ENCODE measurements at regions not wholly inside any gene's neighbourhood (a gene's known extent, or its start where the extent isn't known, plus 50 kb on each side); places are given as distances from the start of the nearest gene placed in this dataset.

GRCh38 chr14:71228711-71229110 is 321.5 kb downstream of the PCNX1 start:
- H3K27ac ChIP-seq (ENCODE audit: insufficient read depth in 1 of 2, low read depth in 1 of 2, low read length in 2 of 2, poor library complexity in 1 of 2, severe bottlenecking in 2 of 2): no peak overlapping the region
- no peak for DNase-seq
- H3K36me3 ChIP-seq (ENCODE audit: control insufficient read depth in 4 of 4, insufficient read depth in 4 of 4, low read length in 3 of 4): no peaks in the 10 kb centered on the region
- no peak overlapping the region for H3K4me3 ChIP-seq (ENCODE audit: control insufficient read depth in 1 of 7, extremely low read depth in 1 of 7, insufficient read depth in 4 of 7, low read depth in 2 of 7, low read length in 6 of 7)
- no peaks in the 10 kb centered on the region for H3K27me3 ChIP-seq (replicated peaks in 2 of 5; ENCODE audit: control insufficient read depth in 4 of 5, insufficient read depth in 5 of 5, low read length in 4 of 5)
- 74% methylated on average over 2 of the region's 2 CpGs for WGBS (ENCODE audit: insufficient coverage)
- ChIA-PET POLR2A (no interaction called here), CTCF (no interaction called here)
- no peaks in the 10 kb centered on the region for H3K4me1 ChIP-seq (ENCODE audit: control extremely low read depth in 1 of 4, control insufficient read depth in 4 of 4, insufficient read depth in 4 of 4, low read length in 3 of 4)
- H3K9me3 ChIP-seq (ENCODE audit: control extremely low read depth in 1 of 5, control insufficient read depth in 4 of 5, insufficient read depth in 2 of 5, low read depth in 1 of 5, low read length in 4 of 5): no peaks in the 10 kb centered on the region

DNA sequence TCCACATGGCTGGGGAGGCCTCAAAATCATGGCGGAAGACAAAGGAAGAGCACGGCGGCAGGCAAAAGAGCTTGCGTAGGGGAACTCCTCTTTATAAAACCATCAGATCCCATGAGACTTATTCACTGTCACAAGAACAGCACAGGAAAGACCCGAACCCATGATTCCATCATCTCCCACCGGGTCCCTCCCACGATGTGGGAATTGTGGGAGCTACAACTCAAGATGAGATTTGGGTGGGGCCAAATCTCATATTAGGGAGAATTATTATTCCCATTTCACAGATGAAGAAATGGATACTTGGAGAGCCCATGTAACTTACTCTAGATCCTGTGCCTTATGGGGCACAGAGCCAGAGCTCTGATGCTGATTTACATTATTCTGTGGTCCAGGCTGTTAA is 322.6 kb downstream of the PCNX1 start:
- Histone ChIP-seq H3K4me3 (ENCODE audit: control insufficient read depth in 1 of 7, extremely low read depth in 1 of 7, insufficient read depth in 4 of 7, low read depth in 2 of 7, low read length in 6 of 7) (no peak overlapping the region), H3K4me1 (ENCODE audit: control extremely low read depth in 1 of 4, control insufficient read depth in 4 of 4, insufficient read depth in 4 of 4, low read length in 3 of 4) (no peaks in the 10 kb centered on the region), H3K27me3 (replicated peaks in 2 of 5; ENCODE audit: control insufficient read depth in 4 of 5, insufficient read depth in 5 of 5, low read length in 4 of 5) (no peaks in the 10 kb centered on the region), H3K27ac (ENCODE audit: insufficient read depth in 1 of 2, low read depth in 1 of 2, low read length in 2 of 2, poor library complexity in 1 of 2, severe bottlenecking in 2 of 2) (no peak overlapping the region), H3K36me3 (ENCODE audit: control insufficient read depth in 4 of 4, insufficient read depth in 4 of 4, low read length in 3 of 4) (no peaks in the 10 kb centered on the region), H3K9me3 (ENCODE audit: control extremely low read depth in 1 of 5, control insufficient read depth in 4 of 5, insufficient read depth in 2 of 5, low read depth in 1 of 5, low read length in 4 of 5) (no peaks in the 10 kb centered on the region)
- DNase-seq: no peak
- POLR2A ChIA-PET: no interaction called here
- CTCF ChIA-PET: interaction anchor here (1.4 kb wide), 1 partner anchor 14 kb away, joined by 4 read pairs; no protein-coding TSS in a partner anchor
- WGBS (ENCODE audit: insufficient coverage): 90% methylated on average over 3 of the region's 7 CpGs

GRCh38 chr14:71230897-71231296 is 323.6 kb downstream of the PCNX1 start:
- ChIA-PET CTCF (no interaction called here), POLR2A (no interaction called here)
- DNase-seq: no peak
- Histone ChIP-seq H3K27me3 (replicated peaks in 2 of 5; ENCODE audit: control insufficient read depth in 4 of 5, insufficient read depth in 5 of 5, low read length in 4 of 5) (no peaks in the 10 kb centered on the region), H3K27ac (ENCODE audit: insufficient read depth in 1 of 2, low read depth in 1 of 2, low read length in 2 of 2, poor library complexity in 1 of 2, severe bottlenecking in 2 of 2) (no peak overlapping the region), H3K36me3 (ENCODE audit: control insufficient read depth in 4 of 4, insufficient read depth in 4 of 4, low read length in 3 of 4) (no peaks in the 10 kb centered on the region), H3K4me1 (ENCODE audit: control extremely low read depth in 1 of 4, control insufficient read depth in 4 of 4, insufficient read depth in 4 of 4, low read length in 3 of 4) (peaks cover 0 to 2% (median 0%) of the 10 kb centered on the region in 4 experiments), H3K9me3 (ENCODE audit: control extremely low read depth in 1 of 5, control insufficient read depth in 4 of 5, insufficient read depth in 2 of 5, low read depth in 1 of 5, low read length in 4 of 5) (no peaks in the 10 kb centered on the region), H3K4me3 (ENCODE audit: control insufficient read depth in 1 of 7, extremely low read depth in 1 of 7, insufficient read depth in 4 of 7, low read depth in 2 of 7, low read length in 6 of 7) (no peak overlapping the region)
- WGBS (ENCODE audit: insufficient coverage): 98% methylated on average over 9 of the region's 13 CpGs

DNA sequence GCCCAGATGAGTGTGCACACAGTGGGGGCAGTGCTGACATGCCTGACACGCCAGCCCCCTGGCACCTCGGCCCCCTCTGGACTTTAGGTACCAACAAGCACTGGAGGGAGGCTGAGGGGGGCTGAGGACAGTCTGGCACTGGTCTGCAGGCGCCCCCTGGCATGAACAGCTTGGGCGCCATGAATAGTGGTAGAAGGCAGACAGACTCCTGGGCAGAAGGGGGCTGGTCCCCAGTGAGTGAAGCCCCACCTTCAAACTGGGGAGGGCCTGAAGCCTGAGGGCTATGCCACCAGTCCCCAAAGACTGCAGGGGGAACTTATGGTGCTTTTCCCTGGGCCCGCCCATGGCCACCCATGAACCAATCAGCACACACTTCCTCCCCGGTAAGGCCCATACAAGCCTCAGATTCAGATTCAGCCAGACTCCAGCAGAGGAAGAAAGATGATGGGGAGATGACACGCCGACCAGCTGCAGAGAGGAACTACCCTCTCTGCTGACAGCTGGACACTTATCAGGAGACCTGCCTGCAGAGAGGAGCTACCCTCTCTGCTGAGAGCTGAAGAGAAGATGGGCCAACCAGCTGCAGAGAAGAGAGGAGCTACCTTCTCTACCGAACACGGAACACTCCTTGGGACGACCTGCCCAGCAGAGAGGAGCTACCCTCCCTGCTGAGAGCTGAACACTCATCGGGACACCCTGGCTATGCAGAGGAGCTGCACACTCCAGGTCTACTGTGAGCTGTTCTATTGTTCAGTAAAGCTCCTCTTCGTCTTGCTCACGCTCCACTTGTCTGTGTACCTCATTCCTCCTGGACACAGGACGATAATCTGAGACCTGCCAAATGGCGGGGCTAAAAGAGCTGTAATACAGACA is 324.5 kb downstream of the PCNX1 start:
- POLR2A ChIA-PET: no interaction called here

DNA sequence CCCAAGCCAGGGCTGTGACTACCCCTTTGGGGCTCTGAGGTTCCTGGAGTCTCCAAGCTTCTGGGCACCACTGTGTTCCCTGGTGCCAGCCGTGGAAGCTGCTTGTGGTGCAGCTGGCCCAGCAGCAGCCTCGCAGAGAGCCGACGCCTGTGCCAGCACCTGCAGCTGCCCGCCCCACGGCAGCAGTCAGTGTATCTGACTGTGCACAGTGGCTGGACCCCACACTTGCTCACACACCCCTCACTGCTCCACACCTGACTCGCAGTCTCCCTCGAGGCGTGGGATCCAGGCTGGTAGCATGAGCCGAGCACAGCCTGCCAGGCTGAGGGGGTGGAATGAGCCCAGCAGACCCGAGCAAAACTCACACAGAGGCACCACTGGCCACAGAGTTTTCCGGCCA is 325.2 kb downstream of the PCNX1 start:
- DNase-seq: no peak
- no peaks in the 10 kb centered on the region for H3K9me3 ChIP-seq (ENCODE audit: control extremely low read depth in 1 of 5, control insufficient read depth in 4 of 5, insufficient read depth in 2 of 5, low read depth in 1 of 5, low read length in 4 of 5)
- H3K27ac ChIP-seq (ENCODE audit: insufficient read depth in 1 of 2, low read depth in 1 of 2, low read length in 2 of 2, poor library complexity in 1 of 2, severe bottlenecking in 2 of 2): no peak overlapping the region
- H3K36me3 ChIP-seq (ENCODE audit: control insufficient read depth in 4 of 4, insufficient read depth in 4 of 4, low read length in 3 of 4): no peaks in the 10 kb centered on the region
- H3K27me3 ChIP-seq (replicated peaks in 2 of 5; ENCODE audit: control insufficient read depth in 4 of 5, insufficient read depth in 5 of 5, low read length in 4 of 5): no peaks in the 10 kb centered on the region
- ChIA-PET POLR2A (no interaction called here), CTCF (no interaction called here)
- peaks cover 0 to 2% (median 0%) of the 10 kb centered on the region in 4 experiments for H3K4me1 ChIP-seq (ENCODE audit: control extremely low read depth in 1 of 4, control insufficient read depth in 4 of 4, insufficient read depth in 4 of 4, low read length in 3 of 4)
- 100% methylated on average over 6 of the region's 12 CpGs for WGBS (ENCODE audit: insufficient coverage)
- H3K4me3 ChIP-seq (ENCODE audit: control insufficient read depth in 1 of 7, extremely low read depth in 1 of 7, insufficient read depth in 4 of 7, low read depth in 2 of 7, low read length in 6 of 7): no peak overlapping the region

More for the DNA sequence above, 324.5 kb downstream of the PCNX1 start:
- no peaks in the 10 kb centered on the region for H3K36me3 ChIP-seq (ENCODE audit: control insufficient read depth in 4 of 4, insufficient read depth in 4 of 4, low read length in 3 of 4)
- peaks cover 0 to 2% (median 0%) of the 10 kb centered on the region in 4 experiments for H3K4me1 ChIP-seq (ENCODE audit: control extremely low read depth in 1 of 4, control insufficient read depth in 4 of 4, insufficient read depth in 4 of 4, low read length in 3 of 4)
- no peak overlapping the region for H3K27ac ChIP-seq (ENCODE audit: insufficient read depth in 1 of 2, low read depth in 1 of 2, low read length in 2 of 2, poor library complexity in 1 of 2, severe bottlenecking in 2 of 2)
- DNase-seq: no peak
- H3K9me3 ChIP-seq (ENCODE audit: control extremely low read depth in 1 of 5, control insufficient read depth in 4 of 5, insufficient read depth in 2 of 5, low read depth in 1 of 5, low read length in 4 of 5): no peaks in the 10 kb centered on the region
- no peak overlapping the region for H3K4me3 ChIP-seq (ENCODE audit: control insufficient read depth in 1 of 7, extremely low read depth in 1 of 7, insufficient read depth in 4 of 7, low read depth in 2 of 7, low read length in 6 of 7)
- WGBS (ENCODE audit: insufficient coverage): 94% methylated on average over 16 of the region's 16 CpGs
- CTCF ChIA-PET: no interaction called here
- no peaks in the 10 kb centered on the region for H3K27me3 ChIP-seq (replicated peaks in 2 of 5; ENCODE audit: control insufficient read depth in 4 of 5, insufficient read depth in 5 of 5, low read length in 4 of 5)

- Histone ChIP-seq H3K27me3 (replicated peaks in 2 of 5; ENCODE audit: control insufficient read depth in 4 of 5, insufficient read depth in 5 of 5, low read length in 4 of 5) (no peaks in the 10 kb centered on the region), H3K27ac (ENCODE audit: insufficient read depth in 1 of 2, low read depth in 1 of 2, low read length in 2 of 2, poor library complexity in 1 of 2, severe bottlenecking in 2 of 2) (no peak overlapping the region), H3K4me1 (ENCODE audit: control extremely low read depth in 1 of 4, control insufficient read depth in 4 of 4, insufficient read depth in 4 of 4, low read length in 3 of 4) (peaks cover 0 to 2% (median 0%) of the 10 kb centered on the region in 4 experiments), H3K36me3 (ENCODE audit: control insufficient read depth in 4 of 4, insufficient read depth in 4 of 4, low read length in 3 of 4) (no peaks in the 10 kb centered on the region), H3K9me3 (ENCODE audit: control extremely low read depth in 1 of 5, control insufficient read depth in 4 of 5, insufficient read depth in 2 of 5, low read depth in 1 of 5, low read length in 4 of 5) (no peaks in the 10 kb centered on the region), H3K4me3 (ENCODE audit: control insufficient read depth in 1 of 7, extremely low read depth in 1 of 7, insufficient read depth in 4 of 7, low read depth in 2 of 7, low read length in 6 of 7) (no peak overlapping the region)
- no peak for DNase-seq
- POLR2A ChIA-PET: no interaction called here
- CTCF ChIA-PET: no interaction called here
- 93% methylated on average over 3 of the region's 7 CpGs for WGBS (ENCODE audit: insufficient coverage)
Observed at GRCh38 chr14:71235875-71236274, 328.6 kb downstream of the PCNX1 start.

- Histone ChIP-seq H3K4me3 (ENCODE audit: control insufficient read depth in 1 of 7, extremely low read depth in 1 of 7, insufficient read depth in 4 of 7, low read depth in 2 of 7, low read length in 6 of 7) (no peak overlapping the region), H3K4me1 (ENCODE audit: control extremely low read depth in 1 of 4, control insufficient read depth in 4 of 4, insufficient read depth in 4 of 4, low read length in 3 of 4) (peaks cover 0 to 2% (median 0%) of the 10 kb centered on the region in 4 experiments), H3K9me3 (ENCODE audit: control extremely low read depth in 1 of 5, control insufficient read depth in 4 of 5, insufficient read depth in 2 of 5, low read depth in 1 of 5, low read length in 4 of 5) (no peaks in the 10 kb centered on the region), H3K36me3 (ENCODE audit: control insufficient read depth in 4 of 4, insufficient read depth in 4 of 4, low read length in 3 of 4) (no peaks in the 10 kb centered on the region), H3K27ac (ENCODE audit: insufficient read depth in 1 of 2, low read depth in 1 of 2, low read length in 2 of 2, poor library complexity in 1 of 2, severe bottlenecking in 2 of 2) (no peak overlapping the region), H3K27me3 (replicated peaks in 2 of 5; ENCODE audit: control insufficient read depth in 4 of 5, insufficient read depth in 5 of 5, low read length in 4 of 5) (no peaks in the 10 kb centered on the region)
- no peak for DNase-seq
- CTCF ChIA-PET: no interaction called here
- POLR2A ChIA-PET: no interaction called here
- 88% methylated on average over 1 of the region's 3 CpGs for WGBS (ENCODE audit: insufficient coverage)
Observed at GRCh38 chr14:71236487-71236886, 329.2 kb downstream of the PCNX1 start.
